IMR-90 (cell line): ENCODE measurements at regions not wholly inside any gene's neighbourhood (a gene's known extent, or its start where the extent isn't known, plus 50 kb on each side); places are given as distances from the start of the nearest gene placed in this dataset.

Source experiments
- ATAC-seq: fragments of 200-7000 bp; cut with Tn5 transposase; 2 replicates; pipeline ENCODE4 v1.9.1; 2020; ENCODE audit warnings: low read depth, mild to moderate bottlenecking, moderate library complexity
- BruUV-seq: library from RNA; stranded (reverse); fragments of 400-500 nt; replicated peaks from 2 replicates; lab custom pipeline; 2021; lab: Mats Ljungman, UMichigan
- CTCF ChIA-PET: fragments of 300-600 bp; formaldehyde crosslinking; extraction: SDS; loops from one replicate; lab custom pipeline; 2021; ENCODE audit warnings: antibody characterized with exemption; lab: Yijun Ruan, JAX
- POLR2A ChIA-PET: fragments of 300-600 bp; sonication (Branson Sonifier 250); formaldehyde crosslinking; loops from one replicate; lab custom pipeline; 2022; ENCODE audit warnings: antibody characterized with exemption; ENCODE audit not compliant: unreplicated experiment; lab: Charles Lee
- DNase-seq: peaks from one replicate; pipeline ENCODE4 v3.0.0; 2013
- H2AFZ ChIP-seq: replicated peaks from 2 replicates; pipeline ENCODE3; 2013; ENCODE audit warnings: low read length, mild to moderate bottlenecking; ENCODE audit not compliant: poor library complexity
- H2AK5ac ChIP-seq: 2 replicates; pipeline ENCODE4 v1.6.1; 2013; ENCODE audit warnings: low read depth, low read length, inconsistent platforms
- H2AK9ac ChIP-seq: replicated peaks from 2 replicates; pipeline ENCODE3; 2013; ENCODE audit warnings: mild to moderate bottlenecking, low read depth, low read length, moderate library complexity; ENCODE audit not compliant: poor library complexity
- H2BK120ac ChIP-seq: 2 replicates; pipeline ENCODE4 v1.6.1; 2013; ENCODE audit warnings: low read depth, low read length, inconsistent platforms
- H2BK15ac ChIP-seq: 3 replicates; pipeline ENCODE4 v1.6.1; 2013; ENCODE audit warnings: low read depth, low read length, inconsistent platforms
- H2BK20ac ChIP-seq: 2 replicates; pipeline ENCODE4 v1.6.1; 2013; ENCODE audit warnings: low read depth, mild to moderate bottlenecking, inconsistent platforms, low read length, moderate library complexity
- H2BK5ac ChIP-seq: 2 replicates; pipeline ENCODE4 v1.6.1; 2013; ENCODE audit warnings: mild to moderate bottlenecking, low read depth, low read length, inconsistent platforms; ENCODE audit not compliant: poor library complexity, severe bottlenecking
- H3K14ac ChIP-seq: replicated peaks from 2 replicates; pipeline ENCODE4 v1.6.1; 2013; ENCODE audit warnings: low read depth, low read length, inconsistent platforms
- H3K18ac ChIP-seq: 2 replicates; pipeline ENCODE4 v1.6.1; 2013; ENCODE audit warnings: low read depth, low read length, control low read depth
- H3K23ac ChIP-seq: 2 replicates; pipeline ENCODE4 v1.6.1; 2013; ENCODE audit warnings: low read depth, low read length, inconsistent platforms
- H3K27ac ChIP-seq: 2 replicates; pipeline ENCODE4 v1.5.1; 2013; ENCODE audit warnings: mild to moderate bottlenecking, control low read depth, low read length; ENCODE audit not compliant: insufficient read depth
- H3K27me3 ChIP-seq: 2 replicates; pipeline ENCODE4 v1.6.1; 2013; ENCODE audit warnings: low read length; ENCODE audit not compliant: control insufficient read depth, insufficient read depth
- H3K36me3 ChIP-seq: 2 replicates; pipeline ENCODE4 v1.6.1; 2013; ENCODE audit warnings: low read length, mixed read lengths; ENCODE audit not compliant: control insufficient read depth, insufficient read depth
- H3K4ac ChIP-seq: 2 replicates; pipeline ENCODE4 v1.6.1; 2013; ENCODE audit warnings: low read depth, low read length, inconsistent platforms
- H3K4me1 ChIP-seq: 2 replicates; pipeline ENCODE4 v1.6.1; 2013; ENCODE audit warnings: low read length, mixed read lengths; ENCODE audit not compliant: control insufficient read depth, insufficient read depth
- H3K4me2 ChIP-seq: 2 replicates; pipeline ENCODE4 v1.6.1; 2013; ENCODE audit warnings: low read depth, mild to moderate bottlenecking, control low read depth, low read length, moderate library complexity
- H3K4me3 ChIP-seq: 2 replicates; pipeline ENCODE4 v1.5.1; 2013; ENCODE audit warnings: low read depth, mild to moderate bottlenecking, control low read depth, low read length, moderate library complexity; ENCODE audit not compliant: insufficient read depth
- H3K56ac ChIP-seq: 2 replicates; pipeline ENCODE4 v1.6.1; 2013; ENCODE audit warnings: low read length, inconsistent platforms; ENCODE audit not compliant: insufficient read depth; ENCODE audit errors: extremely low read depth
- H3K79me1 ChIP-seq, 2 experiments: 2 replicates each; pipeline ENCODE4 v1.6.1; 2013; ENCODE audit warnings: low read length in 2 of 2, inconsistent platforms in 1 of 2, low read depth in 1 of 2
- H3K9ac ChIP-seq: 2 replicates; pipeline ENCODE4 v1.6.1; 2013; ENCODE audit warnings: low read depth, low read length, control low read depth
- H3K9me1 ChIP-seq: 2 replicates; pipeline ENCODE4 v1.6.1; 2013; ENCODE audit warnings: low read length, inconsistent platforms; ENCODE audit not compliant: insufficient read depth
- H3K9me3 ChIP-seq: 2 replicates; pipeline ENCODE4 v1.6.1; 2013; ENCODE audit warnings: low read length; ENCODE audit not compliant: control insufficient read depth, insufficient read depth
- H4K20me1 ChIP-seq: 2 replicates; pipeline ENCODE4 v1.6.1; 2013; ENCODE audit warnings: low read length, inconsistent platforms; ENCODE audit not compliant: insufficient read depth
- H4K5ac ChIP-seq: 2 replicates; pipeline ENCODE4 v1.6.1; 2013; ENCODE audit warnings: mild to moderate bottlenecking, low read depth, low read length, control low read depth
- H4K8ac ChIP-seq, 2 experiments: 2 replicates each; pipeline ENCODE4 v1.6.1; 2013; ENCODE audit warnings: low read depth in 2 of 2, low read length in 2 of 2, control low read depth in 1 of 2, inconsistent platforms in 1 of 2
- H4K91ac ChIP-seq: 2 replicates; pipeline ENCODE4 v1.6.1; 2013; ENCODE audit warnings: low read depth, low read length, inconsistent platforms; ENCODE audit not compliant: insufficient read depth
- FOS ChIP-seq: fragments of 150-350 bp; IDR thresholded peaks from 2 replicates; pipeline ENCODE4 v1.6.1; 2016; ENCODE audit warnings: low read depth, low read length
- WGBS, 2 experiments: methylation state at CpG; one replicate each; pipeline versions ENCODE4 v1.1.5 to v1.1.7; 2013; ENCODE audit warnings: missing lambda C conversion rate in 2 of 2; ENCODE audit not compliant: insufficient read length in 1 of 2; ENCODE audit errors: extremely low coverage in 2 of 2; 5-methylcytosine and 5-hydroxymethylcytosine counted together
- dilution Hi-C: fragments of 300-500 bp; cut with HindIII; formaldehyde crosslinking; loops from one replicate; pipeline ENCODE4 v1.14.3; 2018; ENCODE audit warnings: low sequenced_read_pairs; ENCODE audit not compliant: unreplicated experiment
- in situ Hi-C: fragments of 300-500 bp; cut with MboI; formaldehyde crosslinking; loops from 3 replicates; pipeline ENCODE4 v1.14.3; 2019; ENCODE audit warnings: low sequenced_read_pairs, inconsistent platforms, mixed read lengths
- intact Hi-C: fragments of 100-400 bp; cut with micrococcal nuclease; formaldehyde crosslinking; loops from 2 replicates; pipeline ENCODE4 v1.10.0; 2022
- TF ChIP-seq, protein P1 (sequence below): fragments of 150-350 bp; IDR thresholded peaks from 2 replicates; pipeline ENCODE4 v1.6.1; 2016; ENCODE audit warnings: low read depth, mild to moderate bottlenecking, low read length, moderate library complexity, borderline replicate concordance

DNA sequence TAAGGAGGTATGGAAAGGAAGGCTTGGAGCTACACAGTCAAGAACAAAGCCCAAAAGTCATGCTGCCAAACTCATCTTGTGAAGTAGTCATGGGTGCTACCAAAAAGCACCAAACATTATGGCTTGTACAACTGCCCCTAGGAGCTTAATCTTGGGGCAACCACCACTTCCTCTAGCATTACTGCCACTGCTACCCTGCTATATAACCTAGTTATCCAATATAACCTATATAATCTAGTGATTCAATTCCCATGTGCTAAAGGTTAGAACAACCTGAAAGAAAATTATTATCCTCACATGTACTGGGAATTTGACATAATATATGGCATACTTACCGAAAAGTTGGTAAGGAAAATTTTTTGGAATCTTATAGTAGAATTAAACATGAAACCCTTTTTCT lies 102.6 kb upstream of the RBBP8 start:
- no peak overlapping the region for H3K23ac ChIP-seq
- in situ Hi-C loops (no loop called here), dilution Hi-C loops (no loop called here), intact Hi-C loops (no loop called here)
- no peak overlapping the region for H4K91ac ChIP-seq
- H3K14ac ChIP-seq: no peak overlapping the region
- H2AK9ac ChIP-seq: no peak overlapping the region
- H3K4ac ChIP-seq: peak overlapping the region; percentile 50; the same call in 1 of the 2 replicates
- CTCF ChIA-PET: no interaction called here
- peaks cover 6% of the 10 kb centered on the region for H3K4me1 ChIP-seq
- H2BK20ac ChIP-seq: peak overlapping the region; percentile 84; the same call in 1 of the 2 replicates
- peak overlapping the region; percentile 50; the same call in 1 of the 2 replicates for H4K5ac ChIP-seq
- H3K9me1 ChIP-seq: peaks cover 6% of the 10 kb centered on the region; the same call in 1 of the 2 replicates
- H3K9me3 ChIP-seq: peaks cover 4% of the 10 kb centered on the region; the same call in 1 of the 2 replicates
- H3K79me1 ChIP-seq: no peaks in the 10 kb centered on the region
- peak overlapping the region; percentile 60 for H2BK5ac ChIP-seq
- peak overlapping the region; percentile 75; the same call in 1 of the 2 replicates for H3K18ac ChIP-seq
- ATAC-seq: no peak
- H3K56ac ChIP-seq: no peak overlapping the region
- POLR2A ChIA-PET: no interaction called here
- no peak overlapping the region for H3K9ac ChIP-seq
- H3K4me3 ChIP-seq: no peak overlapping the region
- no peak overlapping the region for H2AFZ ChIP-seq
- no peaks in the 10 kb centered on the region for H3K36me3 ChIP-seq
- H2AK5ac ChIP-seq: peak overlapping the region; percentile 64; the same call in 1 of the 2 replicates
- TF ChIP-seq, protein P1, sequence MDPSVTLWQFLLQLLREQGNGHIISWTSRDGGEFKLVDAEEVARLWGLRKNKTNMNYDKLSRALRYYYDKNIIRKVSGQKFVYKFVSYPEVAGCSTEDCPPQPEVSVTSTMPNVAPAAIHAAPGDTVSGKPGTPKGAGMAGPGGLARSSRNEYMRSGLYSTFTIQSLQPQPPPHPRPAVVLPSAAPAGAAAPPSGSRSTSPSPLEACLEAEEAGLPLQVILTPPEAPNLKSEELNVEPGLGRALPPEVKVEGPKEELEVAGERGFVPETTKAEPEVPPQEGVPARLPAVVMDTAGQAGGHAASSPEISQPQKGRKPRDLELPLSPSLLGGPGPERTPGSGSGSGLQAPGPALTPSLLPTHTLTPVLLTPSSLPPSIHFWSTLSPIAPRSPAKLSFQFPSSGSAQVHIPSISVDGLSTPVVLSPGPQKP: no peak
- TF ChIP-seq FOS: no peak
- no CpG with 5 or more reads among the region's 1 CpG for WGBS, 2 experiments
- H3K4me2 ChIP-seq: no peak overlapping the region
- H4K20me1 ChIP-seq: no peaks in the 10 kb centered on the region
- BruUV-seq: no TSS peak
- no peak overlapping the region for H2BK120ac ChIP-seq
- H4K8ac ChIP-seq: peak overlapping the region in 1 of 2 experiments; percentile 50; a peak in 1 of 4 replicates
- no peaks in the 10 kb centered on the region for H3K27me3 ChIP-seq
- H3K27ac ChIP-seq: no peak overlapping the region
- DNase-seq: no peak
- peak overlapping the region; percentile 77; the same call in 1 of the 3 replicates for H2BK15ac ChIP-seq
